A673 (cell line): ENCODE measurements at regions not wholly inside any gene's neighbourhood (a gene's known extent, or its start where the extent isn't known, plus 50 kb on each side); places are given as distances from the start of the nearest gene placed in this dataset.

Experiments
- BruUV-seq: library from RNA; stranded (reverse); fragments of 400-500 nt; replicated peaks from 2 replicates; lab custom pipeline; 2021; lab: Mats Ljungman, UMichigan
- CTCF ChIA-PET: fragments of 300-600 bp; sonication (Branson Sonifier 250); formaldehyde crosslinking; loops from one replicate; lab custom pipeline; 2022; ENCODE audit warnings: antibody characterized with exemption; lab: Charles Lee
- POLR2A ChIA-PET: fragments of 300-600 bp; sonication (Branson Sonifier 250); formaldehyde crosslinking; loops from one replicate; lab custom pipeline; 2022; ENCODE audit warnings: antibody characterized with exemption; ENCODE audit not compliant: low non-redundant PET; lab: Charles Lee
- DNase-seq: peaks from one replicate; pipeline ENCODE4 v3.0.0-alpha.2; 2015; ENCODE audit warnings: low spot score
- H3K27ac ChIP-seq: fragments of 200-600 bp; sonication (generic); 2 replicates; pipeline ENCODE4 v1.5.1; 2016; ENCODE audit warnings: mixed run types, low read depth, mild to moderate bottlenecking, mixed read lengths, antibody characterized with exemption, low read length; ENCODE audit not compliant: poor library complexity, severe bottlenecking
- H3K27me3 ChIP-seq: fragments of 200-600 bp; sonication (generic); replicated peaks from 2 replicates; pipeline ENCODE4 v1.6.1; 2017; ENCODE audit warnings: mixed run types, low read depth, mild to moderate bottlenecking, mixed read lengths, antibody characterized with exemption, low read length; ENCODE audit not compliant: insufficient read depth, poor library complexity
- H3K36me3 ChIP-seq: fragments of 200-600 bp; sonication (generic); 2 replicates; pipeline ENCODE4 v1.6.1; 2016; ENCODE audit warnings: mixed run types, mild to moderate bottlenecking, mixed read lengths, antibody characterized with exemption, low read length; ENCODE audit not compliant: insufficient read depth, poor library complexity, severe bottlenecking
- H3K4me1 ChIP-seq: fragments of 200-600 bp; sonication (generic); 2 replicates; pipeline ENCODE4 v1.6.1; 2017; ENCODE audit warnings: mixed run types, mild to moderate bottlenecking, mixed read lengths, antibody characterized with exemption, low read length; ENCODE audit not compliant: insufficient read depth, poor library complexity, severe bottlenecking
- H3K4me3 ChIP-seq: fragments of 200-600 bp; sonication (generic); 2 replicates; pipeline ENCODE4 v1.5.1; 2016; ENCODE audit warnings: low read depth, mixed run types, mild to moderate bottlenecking, mixed read lengths, low read length; ENCODE audit not compliant: poor library complexity, severe bottlenecking
- H3K9me3 ChIP-seq: fragments of 200-600 bp; sonication (generic); 2 replicates; pipeline ENCODE4 v1.6.1; 2016; ENCODE audit warnings: mixed run types, low read depth, mild to moderate bottlenecking, mixed read lengths, antibody characterized with exemption, low read length; ENCODE audit not compliant: poor library complexity, severe bottlenecking
- CTCF ChIP-seq: fragments of 300-800, 200-600 bp; sonication (generic); conservative IDR thresholded peaks from 2 replicates; pipeline ENCODE4 v1.5.1; 2017; ENCODE audit warnings: low read depth, mild to moderate bottlenecking, antibody characterized with exemption, low read length, moderate library complexity, mixed read lengths
- EZH2 ChIP-seq: fragments of 200-600 bp; sonication (generic); IDR thresholded peaks from 2 replicates; pipeline ENCODE4 v1.6.1; 2017; ENCODE audit warnings: borderline replicate concordance, low read depth, mild to moderate bottlenecking, mixed read lengths, antibody characterized with exemption, low read length; ENCODE audit not compliant: poor library complexity, severe bottlenecking
- intact Hi-C: fragments of 100-400 bp; cut with micrococcal nuclease; formaldehyde crosslinking; loops from one replicate; pipeline ENCODE4 v1.10.0; 2022; ENCODE audit not compliant: unreplicated experiment

DNA sequence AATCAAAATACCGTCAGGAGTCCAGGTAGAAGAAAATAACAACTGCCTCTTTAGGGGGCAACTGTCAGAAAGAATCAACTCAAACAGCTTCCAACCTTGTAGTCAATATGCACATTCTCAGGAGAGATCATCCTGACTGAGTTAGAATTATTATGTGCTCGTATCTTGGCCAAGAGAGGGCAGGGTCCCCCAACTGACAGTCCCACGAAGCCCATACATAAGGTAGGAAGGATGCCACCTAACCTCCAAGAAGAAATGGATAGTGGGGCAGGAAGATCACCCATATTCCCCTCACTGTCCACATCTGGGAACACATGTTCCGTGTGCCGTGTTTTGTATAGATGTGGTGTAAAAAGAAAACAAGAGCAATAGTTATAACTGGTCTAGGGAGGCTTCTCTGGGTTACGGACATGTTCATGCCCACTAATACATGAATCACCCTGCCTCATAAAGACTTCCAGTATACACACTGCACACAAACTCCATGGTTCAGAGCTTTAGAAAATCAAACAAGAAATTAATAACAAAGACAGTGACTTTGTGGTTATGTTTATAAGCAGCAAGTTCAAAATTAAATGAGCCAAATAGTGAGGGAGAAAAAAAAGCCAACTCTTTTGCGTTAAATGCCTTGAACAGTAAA, 295.6 kb downstream of the FGFR2 start:
- TF ChIP-seq EZH2 (no peak), CTCF (no peak)
- Histone ChIP-seq H3K4me3 (no peak overlapping the region), H3K4me1 (no peaks in the 10 kb centered on the region), H3K27ac (no peak overlapping the region), H3K36me3 (no peaks in the 10 kb centered on the region), H3K27me3 (peaks cover 56% of the 10 kb centered on the region), H3K9me3 (no peaks in the 10 kb centered on the region)
- no TSS peak for BruUV-seq
- intact Hi-C loops = no loop called here
- POLR2A ChIA-PET = no interaction called here
- CTCF ChIA-PET = no interaction called here
- no peak for DNase-seq

DNA sequence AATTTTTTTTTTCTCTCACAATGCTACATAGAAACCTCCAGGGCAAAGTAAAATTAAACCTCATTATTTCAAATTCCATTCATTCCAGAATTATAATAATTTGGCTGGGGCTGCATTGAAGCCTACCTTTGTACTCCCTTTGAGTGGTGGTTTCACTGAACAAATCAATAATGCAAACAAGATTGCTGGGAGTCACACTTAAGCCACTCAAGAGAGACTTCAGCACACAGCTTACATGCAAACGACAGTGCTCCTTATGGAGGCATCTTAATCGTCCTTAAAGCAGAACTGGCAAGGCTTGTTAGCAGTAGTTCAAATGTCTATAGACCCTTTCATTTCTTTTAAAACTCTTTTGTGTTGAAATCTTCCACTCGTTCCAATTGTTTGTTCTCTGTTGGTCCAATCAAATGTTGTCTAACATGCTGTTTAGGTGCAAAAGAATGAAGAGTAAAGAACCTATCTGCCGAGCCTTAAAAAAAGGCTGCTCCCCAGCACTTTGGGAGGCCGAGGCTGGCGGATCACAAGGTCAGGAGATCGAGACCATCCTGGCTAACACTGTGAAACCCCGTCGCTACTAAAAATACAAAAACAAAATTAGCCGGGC, 294.9 kb downstream of the FGFR2 start:
- ChIA-PET POLR2A (no interaction called here), CTCF (no interaction called here)
- no peak for DNase-seq
- intact Hi-C loops = no loop called here
- TF ChIP-seq EZH2 (no peak), CTCF (no peak)
- no peaks in the 10 kb centered on the region for H3K36me3 ChIP-seq
- no peaks in the 10 kb centered on the region for H3K9me3 ChIP-seq
- BruUV-seq = no TSS peak
- no peak overlapping the region for H3K4me3 ChIP-seq
- no peak overlapping the region for H3K27ac ChIP-seq
- peaks cover 59% of the 10 kb centered on the region for H3K27me3 ChIP-seq
- no peaks in the 10 kb centered on the region for H3K4me1 ChIP-seq

GRCh38 chr10:121305066-121305465, 293.2 kb downstream of the FGFR2 start:
- BruUV-seq = no TSS peak
- intact Hi-C loops = no loop called here
- no peak for TF ChIP-seq CTCF

More at GRCh38 chr10:121305066-121305465, 293.2 kb downstream of the FGFR2 start:
- Histone ChIP-seq H3K9me3 (no peaks in the 10 kb centered on the region), H3K4me3 (no peak overlapping the region), H3K36me3 (no peaks in the 10 kb centered on the region), H3K4me1 (no peaks in the 10 kb centered on the region), H3K27me3 (peaks cover 67% of the 10 kb centered on the region), H3K27ac (no peak overlapping the region)
- ChIA-PET POLR2A (no interaction called here), CTCF (no interaction called here)
- no peak for DNase-seq
